ENCODE measurements at regions not wholly inside any gene's neighbourhood (a gene's known extent, or its start where the extent isn't known, plus 50 kb on each side); places are given as distances from the start of the nearest gene placed in this dataset.

- Histone ChIP-seq H4K8ac (ENCODE audit: low read depth, low read length) (no peak overlapping the region), H2BK15ac (ENCODE audit: low read length) (no peak overlapping the region), H2BK12ac (ENCODE audit: low read length) (no peak overlapping the region), H3K4me1 (ENCODE audit: control insufficient read depth in 2 of 2, insufficient read depth in 1 of 2, low read depth in 1 of 2, low read length in 2 of 2) (no peaks in the 10 kb centered on the region), H3K4me3 (ENCODE audit: low read length in 2 of 2) (no peak overlapping the region), H2BK5ac (ENCODE audit: low read length) (no peak overlapping the region), H3K23ac (ENCODE audit: low read depth, low read length, poor library complexity) (no peak overlapping the region), H3K18ac (ENCODE audit: low read length) (no peak overlapping the region), H3K79me1 (ENCODE audit: low read depth, low read length) (no peaks in the 10 kb centered on the region), H3K9ac (ENCODE audit: low read depth, low read length, poor library complexity) (no peak overlapping the region), H3K36me3 (replicated peaks in 1 of 2; ENCODE audit: control insufficient read depth in 2 of 2, insufficient read depth in 2 of 2, low read length in 2 of 2) (no peaks in the 10 kb centered on the region), H3K4ac (ENCODE audit: low read length) (no peak overlapping the region), H4K91ac (ENCODE audit: low read depth, low read length, poor library complexity) (no peak overlapping the region), H2AK5ac (ENCODE audit: low read depth, low read length) (no peak overlapping the region), H3K4me2 (ENCODE audit: insufficient read depth, low read length, poor library complexity, severe bottlenecking) (no peak overlapping the region), H2AFZ (ENCODE audit: low read length) (no peak overlapping the region), H3K27ac (replicated peaks; ENCODE audit: low read length) (no peak overlapping the region), H3K9me3 (replicated peaks in 1 of 2; ENCODE audit: control insufficient read depth in 2 of 2, insufficient read depth in 1 of 2, low read depth in 1 of 2, low read length in 2 of 2) (no peaks in the 10 kb centered on the region), H3K14ac (ENCODE audit: low read length) (no peak overlapping the region), H2BK120ac (ENCODE audit: low read depth, low read length) (no peak overlapping the region), H3K27me3 (ENCODE audit: control insufficient read depth in 3 of 3, insufficient read depth in 3 of 3, low read depth in 1 of 3, low read length in 3 of 3) (no peaks in the 10 kb centered on the region)
- WGBS, 2 donors (ENCODE audit: extremely low coverage in 2 of 2, insufficient read length in 2 of 2, insufficient replicate concordance in 1 of 2), result no CpG with 5 or more reads among the region's 6 CpGs
- DNase-seq (ENCODE audit: low spot score), result no peak
Observed at GRCh38 chr9:82729141-82729540, 333.8 kb downstream of the RASEF start.

- no peak overlapping the region for H3K23ac ChIP-seq (ENCODE audit: low read depth, low read length, poor library complexity)
- H3K79me1 ChIP-seq (ENCODE audit: low read depth, low read length), result no peaks in the 10 kb centered on the region
- no peak overlapping the region for H3K4me3 ChIP-seq (ENCODE audit: low read length in 2 of 2)
- H3K4me2 ChIP-seq (ENCODE audit: insufficient read depth, low read length, poor library complexity, severe bottlenecking), result no peak overlapping the region
- H3K9ac ChIP-seq (ENCODE audit: low read depth, low read length, poor library complexity), result no peak overlapping the region
- no peak overlapping the region for H4K91ac ChIP-seq (ENCODE audit: low read depth, low read length, poor library complexity)
- H4K8ac ChIP-seq (ENCODE audit: low read depth, low read length), result no peak overlapping the region
- H2AK5ac ChIP-seq (ENCODE audit: low read depth, low read length), result no peak overlapping the region
- H2BK15ac ChIP-seq (ENCODE audit: low read length), result no peak overlapping the region
- H3K18ac ChIP-seq (ENCODE audit: low read length), result no peak overlapping the region
- H2BK5ac ChIP-seq (ENCODE audit: low read length), result no peak overlapping the region
- no peak overlapping the region for H3K4ac ChIP-seq (ENCODE audit: low read length)
- no peaks in the 10 kb centered on the region for H3K4me1 ChIP-seq (ENCODE audit: control insufficient read depth in 2 of 2, insufficient read depth in 1 of 2, low read depth in 1 of 2, low read length in 2 of 2)
- no peak overlapping the region for H3K27ac ChIP-seq (replicated peaks; ENCODE audit: low read length)
- no peaks in the 10 kb centered on the region for H3K9me3 ChIP-seq (replicated peaks in 1 of 2; ENCODE audit: control insufficient read depth in 2 of 2, insufficient read depth in 1 of 2, low read depth in 1 of 2, low read length in 2 of 2)
- H3K14ac ChIP-seq (ENCODE audit: low read length), result no peak overlapping the region
- no peak overlapping the region for H2AFZ ChIP-seq (ENCODE audit: low read length)
- no peak for DNase-seq (ENCODE audit: low spot score)
- no peaks in the 10 kb centered on the region for H3K36me3 ChIP-seq (replicated peaks in 1 of 2; ENCODE audit: control insufficient read depth in 2 of 2, insufficient read depth in 2 of 2, low read length in 2 of 2)
- H3K27me3 ChIP-seq (ENCODE audit: control insufficient read depth in 3 of 3, insufficient read depth in 3 of 3, low read depth in 1 of 3, low read length in 3 of 3), result no peaks in the 10 kb centered on the region
- H2BK12ac ChIP-seq (ENCODE audit: low read length), result no peak overlapping the region
- no CpG with 5 or more reads among the region's 1 CpG for WGBS, 2 donors (ENCODE audit: extremely low coverage in 2 of 2, insufficient read length in 2 of 2, insufficient replicate concordance in 1 of 2)
- H2BK120ac ChIP-seq (ENCODE audit: low read depth, low read length), result no peak overlapping the region
Observed at GRCh38 chr9:82729991-82730589, 332.9 kb downstream of the RASEF start.

GRCh38 chr9:82732928-82733327 is 330.0 kb downstream of the RASEF start:
- no peak overlapping the region for H4K8ac ChIP-seq (ENCODE audit: low read depth, low read length)
- no peak overlapping the region for H2BK120ac ChIP-seq (ENCODE audit: low read depth, low read length)
- H4K91ac ChIP-seq (ENCODE audit: low read depth, low read length, poor library complexity), result no peak overlapping the region
- no peak overlapping the region for H3K4me3 ChIP-seq (ENCODE audit: low read length in 2 of 2)
- no peak overlapping the region for H3K27ac ChIP-seq (replicated peaks; ENCODE audit: low read length)
- DNase-seq (ENCODE audit: low spot score), result no peak
- H3K36me3 ChIP-seq (replicated peaks in 1 of 2; ENCODE audit: control insufficient read depth in 2 of 2, insufficient read depth in 2 of 2, low read length in 2 of 2), result no peaks in the 10 kb centered on the region
- H2AK5ac ChIP-seq (ENCODE audit: low read depth, low read length), result no peak overlapping the region
- H2BK12ac ChIP-seq (ENCODE audit: low read length), result no peak overlapping the region
- H3K4me1 ChIP-seq (ENCODE audit: control insufficient read depth in 2 of 2, insufficient read depth in 1 of 2, low read depth in 1 of 2, low read length in 2 of 2), result peaks cover 0 to 3% of the 10 kb centered on the region in 2 donors
- no peak overlapping the region for H3K23ac ChIP-seq (ENCODE audit: low read depth, low read length, poor library complexity)
- no peaks in the 10 kb centered on the region for H3K79me1 ChIP-seq (ENCODE audit: low read depth, low read length)
- no peaks in the 10 kb centered on the region for H3K9me3 ChIP-seq (replicated peaks in 1 of 2; ENCODE audit: control insufficient read depth in 2 of 2, insufficient read depth in 1 of 2, low read depth in 1 of 2, low read length in 2 of 2)
- no peak overlapping the region for H3K9ac ChIP-seq (ENCODE audit: low read depth, low read length, poor library complexity)
- no peak overlapping the region for H2BK5ac ChIP-seq (ENCODE audit: low read length)
- H3K27me3 ChIP-seq (ENCODE audit: control insufficient read depth in 3 of 3, insufficient read depth in 3 of 3, low read depth in 1 of 3, low read length in 3 of 3), result no peaks in the 10 kb centered on the region
- no peak overlapping the region for H2BK15ac ChIP-seq (ENCODE audit: low read length)
- no peak overlapping the region for H3K4ac ChIP-seq (ENCODE audit: low read length)
- H3K18ac ChIP-seq (ENCODE audit: low read length), result no peak overlapping the region
- no peak overlapping the region for H2AFZ ChIP-seq (ENCODE audit: low read length)
- no peak overlapping the region for H3K14ac ChIP-seq (ENCODE audit: low read length)
- WGBS, 2 donors (ENCODE audit: extremely low coverage in 2 of 2, insufficient read length in 2 of 2, insufficient replicate concordance in 1 of 2), result no CpG with 5 or more reads among the region's 3 CpGs
- H3K4me2 ChIP-seq (ENCODE audit: insufficient read depth, low read length, poor library complexity, severe bottlenecking), result no peak overlapping the region

GRCh38 chr9:82736126-82736525 is 326.8 kb downstream of the RASEF start:
- no peak overlapping the region for H3K4ac ChIP-seq (ENCODE audit: low read length)
- H3K27ac ChIP-seq (replicated peaks; ENCODE audit: low read length), result no peak overlapping the region
- no peak overlapping the region for H3K4me2 ChIP-seq (ENCODE audit: insufficient read depth, low read length, poor library complexity, severe bottlenecking)
- WGBS, 2 donors (ENCODE audit: extremely low coverage in 2 of 2, insufficient read length in 2 of 2, insufficient replicate concordance in 1 of 2), result no CpG with 5 or more reads among the region's 4 CpGs
- DNase-seq (ENCODE audit: low spot score), result no peak
- no peak overlapping the region for H3K4me3 ChIP-seq (ENCODE audit: low read length in 2 of 2)
- no peak overlapping the region for H2BK12ac ChIP-seq (ENCODE audit: low read length)
- no peak overlapping the region for H2AFZ ChIP-seq (ENCODE audit: low read length)
- no peak overlapping the region for H3K23ac ChIP-seq (ENCODE audit: low read depth, low read length, poor library complexity)
- no peak overlapping the region for H2AK5ac ChIP-seq (ENCODE audit: low read depth, low read length)
- peaks cover 0 to 3% of the 10 kb centered on the region in 2 donors for H3K4me1 ChIP-seq (ENCODE audit: control insufficient read depth in 2 of 2, insufficient read depth in 1 of 2, low read depth in 1 of 2, low read length in 2 of 2)
- H3K9me3 ChIP-seq (replicated peaks in 1 of 2; ENCODE audit: control insufficient read depth in 2 of 2, insufficient read depth in 1 of 2, low read depth in 1 of 2, low read length in 2 of 2), result no peaks in the 10 kb centered on the region
- no peak overlapping the region for H4K8ac ChIP-seq (ENCODE audit: low read depth, low read length)
- H3K14ac ChIP-seq (ENCODE audit: low read length), result no peak overlapping the region
- no peaks in the 10 kb centered on the region for H3K79me1 ChIP-seq (ENCODE audit: low read depth, low read length)
- no peak overlapping the region for H3K18ac ChIP-seq (ENCODE audit: low read length)
- H2BK5ac ChIP-seq (ENCODE audit: low read length), result no peak overlapping the region
- H2BK15ac ChIP-seq (ENCODE audit: low read length), result no peak overlapping the region
- no peak overlapping the region for H3K9ac ChIP-seq (ENCODE audit: low read depth, low read length, poor library complexity)
- no peaks in the 10 kb centered on the region for H3K27me3 ChIP-seq (ENCODE audit: control insufficient read depth in 3 of 3, insufficient read depth in 3 of 3, low read depth in 1 of 3, low read length in 3 of 3)
- no peaks in the 10 kb centered on the region for H3K36me3 ChIP-seq (replicated peaks in 1 of 2; ENCODE audit: control insufficient read depth in 2 of 2, insufficient read depth in 2 of 2, low read length in 2 of 2)
- H4K91ac ChIP-seq (ENCODE audit: low read depth, low read length, poor library complexity), result no peak overlapping the region
- H2BK120ac ChIP-seq (ENCODE audit: low read depth, low read length), result no peak overlapping the region
